22Rv1 (cell line): ENCODE measurements at regions not wholly inside any gene's neighbourhood (a gene's known extent, or its start where the extent isn't known, plus 50 kb on each side); places are given as distances from the start of the nearest gene placed in this dataset.

Experiments used
- CTCF ChIP-seq: fragments of 450-650 bp; IDR thresholded peaks from 2 replicates; pipeline ENCODE4 v1.5.1; 2017; ENCODE audit warnings: mild to moderate bottlenecking
- ZFX ChIP-seq: fragments of 450-650 bp; IDR thresholded peaks from 2 replicates; pipeline ENCODE4 v1.6.1; 2017; ENCODE audit warnings: antibody characterized with exemption, borderline replicate concordance

DNA sequence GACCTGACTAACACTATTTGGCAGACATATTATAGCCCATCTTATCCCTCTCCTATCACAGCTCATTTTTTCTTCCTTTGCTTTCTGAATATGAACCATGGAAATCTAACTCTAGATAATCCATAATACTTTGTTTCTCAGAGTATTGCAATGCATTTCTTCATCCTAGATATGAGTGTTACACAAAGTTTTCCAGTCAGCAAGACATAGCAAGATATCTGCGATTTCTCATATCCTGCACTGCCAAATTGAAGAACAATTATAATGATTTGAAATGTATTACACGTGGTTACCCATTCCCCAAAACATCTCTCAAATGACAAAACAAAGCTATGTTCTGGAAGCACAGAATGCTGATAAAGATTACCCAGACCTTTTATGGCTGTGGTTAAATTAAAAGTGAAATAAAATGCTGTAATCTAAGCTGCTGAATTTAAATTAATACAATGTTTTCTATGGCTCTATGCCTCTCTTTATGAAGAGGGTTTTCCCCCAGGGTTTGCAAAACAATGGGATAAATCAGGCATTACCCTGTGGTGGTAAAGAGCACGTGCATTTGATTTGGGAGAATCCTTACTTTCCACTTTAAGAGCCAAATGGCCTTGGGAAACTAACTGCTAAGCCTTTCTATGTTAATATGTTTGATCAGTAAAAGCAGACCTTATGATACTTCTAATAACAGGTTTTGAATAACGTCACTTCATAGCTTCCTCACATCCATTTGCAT, 1291.0 kb upstream of the CNTN5 start:
- no peak for TF ChIP-seq CTCF
- TF ChIP-seq ZFX = no peak
